ENCODE measurements at regions not wholly inside any gene's neighbourhood (a gene's known extent, or its start where the extent isn't known, plus 50 kb on each side); places are given as distances from the start of the nearest gene placed in this dataset.

DNA sequence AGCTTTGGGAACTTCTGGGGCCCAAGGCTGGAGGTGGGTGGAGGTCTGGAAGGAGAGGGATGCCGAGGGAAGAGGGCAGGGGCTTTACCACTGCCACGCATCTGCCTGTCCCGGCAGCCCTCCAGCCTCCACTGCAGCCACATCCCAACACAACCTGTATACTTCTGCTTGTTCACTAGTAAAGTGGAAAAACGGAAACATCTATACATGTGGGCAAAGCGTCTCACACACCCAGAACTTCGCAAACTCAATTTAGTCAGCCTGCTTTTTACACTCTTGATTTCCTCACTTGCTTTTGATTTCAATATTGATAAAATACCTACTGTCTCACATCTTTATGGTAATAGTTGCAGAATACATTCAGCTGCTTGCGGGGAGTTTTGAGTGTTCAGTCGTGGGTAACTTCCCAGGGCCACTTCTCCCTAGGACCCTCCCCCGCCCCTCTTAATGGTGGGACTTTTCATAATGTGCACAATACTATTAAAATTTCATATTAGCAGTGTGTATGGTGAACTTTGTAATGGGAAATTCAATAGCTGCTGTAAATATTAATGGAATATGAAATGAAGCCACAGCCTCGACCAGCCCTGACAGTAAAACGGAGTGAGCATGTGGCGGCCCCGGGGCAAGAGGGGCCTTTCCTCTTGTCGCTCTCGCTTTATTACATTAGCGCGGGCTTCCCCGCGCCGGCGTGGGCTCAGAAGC lies 85.2 kb downstream of the NR2F2 start:
- DNase-seq (ENCODE audit: low spot score) = no peak

DNA sequence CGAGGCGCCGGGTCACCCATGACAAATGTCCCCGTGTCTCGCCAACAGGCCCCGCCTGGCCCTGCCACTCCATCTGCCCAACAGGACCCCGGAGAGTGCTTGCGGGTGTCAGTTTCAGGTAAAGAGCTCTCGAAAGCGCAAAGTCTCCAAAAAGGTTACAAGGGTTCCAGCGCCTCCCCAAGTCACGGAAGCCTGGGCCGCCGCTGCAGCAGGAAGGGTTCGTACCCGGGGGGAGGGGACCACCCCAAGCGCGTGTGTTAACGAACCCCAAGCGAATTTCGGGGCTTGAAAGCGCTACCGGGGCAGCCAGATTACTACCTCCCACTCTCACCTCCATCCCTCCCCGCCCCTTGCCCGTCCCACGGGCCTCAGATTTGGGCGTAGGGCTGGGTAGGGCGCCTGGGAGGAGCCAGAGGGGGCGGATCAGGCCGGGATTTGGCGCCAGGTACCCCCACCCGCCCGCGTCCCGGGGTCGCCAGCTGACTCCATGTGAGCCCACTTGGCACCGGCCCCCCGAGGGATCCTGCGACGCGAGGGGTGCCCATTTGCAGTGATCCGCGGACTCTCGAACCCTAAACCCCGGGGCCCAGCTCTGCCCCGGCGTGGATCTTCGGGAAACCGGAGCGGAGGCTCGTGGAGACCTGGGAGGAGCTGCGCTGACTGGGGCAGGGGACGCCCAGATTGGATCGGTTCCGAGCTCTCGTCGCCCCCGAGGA lies 85.9 kb downstream of the NR2F2 start:
- no peak for DNase-seq (ENCODE audit: low spot score)

DNA sequence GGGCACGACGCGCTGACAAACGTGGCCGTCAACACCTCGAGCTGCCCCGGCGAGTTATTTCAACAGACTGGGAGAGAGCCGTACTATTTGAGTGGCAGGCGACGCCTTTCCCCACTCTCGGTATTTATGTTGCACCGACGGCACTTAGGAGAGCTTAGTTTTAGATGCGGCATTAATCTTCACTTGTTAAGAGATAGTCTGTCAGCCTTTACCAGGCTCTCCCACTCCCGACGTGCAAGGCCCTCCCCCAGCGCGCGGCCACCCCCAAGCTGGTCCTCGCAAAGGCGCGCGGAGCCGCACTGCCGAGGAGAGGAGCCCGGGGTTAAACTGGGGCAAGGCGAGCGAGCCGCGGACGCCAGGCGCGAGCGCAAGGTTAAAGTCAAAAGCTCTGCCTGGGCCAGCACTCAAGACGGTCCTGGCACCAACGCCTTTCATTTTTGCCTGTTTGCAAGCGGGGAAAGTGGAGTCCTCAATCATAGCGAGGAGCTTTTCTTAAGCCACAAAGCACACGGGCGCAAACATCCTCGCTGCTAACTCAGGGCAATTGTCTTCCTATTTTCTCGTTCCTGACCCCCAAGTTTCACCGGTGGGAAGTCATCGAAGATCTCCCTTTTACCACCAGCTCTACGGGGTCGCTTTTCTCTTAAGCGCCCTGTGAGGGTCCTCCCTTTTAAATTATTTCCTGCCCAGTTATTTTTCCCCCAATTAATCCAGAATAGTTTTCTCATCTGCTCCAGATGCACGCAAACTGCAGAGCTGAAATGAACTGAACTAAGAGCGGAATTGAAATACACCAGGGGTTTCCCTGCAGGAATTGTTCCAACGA lies 86.6 kb downstream of the NR2F2 start:
- no peak for DNase-seq (ENCODE audit: low spot score)

DNA sequence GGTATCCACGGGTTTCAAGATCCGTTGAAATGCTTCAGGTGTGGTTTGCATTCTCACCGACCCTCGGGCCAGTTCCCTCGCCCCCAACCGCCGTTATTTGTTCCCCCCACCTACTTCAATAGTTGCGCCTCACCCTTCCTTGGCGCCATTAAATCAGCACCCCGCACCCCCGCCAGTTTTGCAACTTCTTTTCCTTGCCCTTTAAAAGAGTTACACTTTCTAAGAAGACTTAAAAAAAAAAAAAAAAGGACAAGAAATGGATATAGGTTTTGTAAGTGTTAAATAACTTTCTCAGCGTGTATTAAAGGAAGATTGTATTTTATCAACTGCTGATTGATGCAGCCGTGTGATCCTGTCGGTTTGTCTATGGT lies 87.2 kb downstream of the NR2F2 start:
- DNase-seq (ENCODE audit: low spot score) = no peak

DNA sequence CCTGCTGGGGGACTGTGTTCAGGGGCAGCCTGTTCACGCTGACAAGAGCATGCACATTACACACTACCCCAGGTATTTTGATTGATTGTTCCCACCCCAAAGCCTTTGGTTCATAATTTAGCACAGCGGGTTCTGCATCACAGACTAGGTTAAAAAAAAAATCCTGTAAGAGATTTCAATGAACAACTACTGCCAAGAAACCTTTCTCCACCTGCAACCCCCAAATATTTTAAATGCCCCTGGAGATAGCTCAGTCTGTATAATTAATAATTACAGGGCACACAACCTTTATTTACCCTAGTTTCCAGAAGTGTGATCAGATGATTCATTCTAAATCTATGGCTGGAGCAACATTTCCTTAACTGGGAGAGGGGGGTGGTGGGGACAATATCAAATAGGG lies 87.6 kb downstream of the NR2F2 start:
- DNase-seq (ENCODE audit: low spot score) = no peak

DNA sequence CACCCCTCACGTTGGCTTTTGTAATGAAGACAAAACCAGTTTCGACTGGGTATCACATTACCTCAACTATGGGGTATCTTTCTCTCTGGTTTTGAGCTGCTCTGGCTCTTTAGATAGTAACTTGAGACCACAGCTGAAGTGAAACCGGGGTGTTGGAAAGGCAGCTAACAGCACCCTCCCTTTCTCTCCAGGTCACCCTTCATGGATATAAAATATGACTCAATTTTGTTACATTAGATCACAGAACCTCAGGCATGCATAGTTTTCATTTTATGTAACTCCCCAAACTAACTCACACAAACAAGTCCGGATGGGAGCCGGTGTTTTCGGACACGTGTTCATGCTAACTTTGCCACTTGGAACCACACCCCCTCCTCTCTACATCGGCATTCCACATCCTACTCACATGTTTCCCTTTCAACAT lies 90.7 kb downstream of the NR2F2 start:
- DNase-seq (ENCODE audit: low spot score) = peak; percentile 10

DNA sequence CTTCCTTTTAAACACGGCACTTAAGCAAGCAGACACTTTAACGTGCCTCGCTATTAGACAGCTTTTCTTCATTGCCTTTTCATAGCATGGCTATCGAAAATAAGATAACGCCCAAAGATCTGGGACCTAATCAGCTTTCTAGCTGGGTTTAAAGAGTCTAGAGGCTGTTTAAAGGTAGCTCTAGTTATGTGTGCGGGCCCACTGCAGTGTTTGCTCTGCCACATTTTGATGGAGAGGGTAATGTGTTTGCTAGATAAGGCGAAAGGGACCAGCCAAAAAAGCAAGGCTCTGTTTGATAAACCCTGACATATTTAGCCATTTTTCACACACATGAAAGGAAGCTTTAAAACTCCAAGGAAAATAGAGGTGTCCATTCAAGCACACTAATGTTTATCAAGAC lies 91.6 kb downstream of the NR2F2 start:
- DNase-seq (ENCODE audit: low spot score) = no peak

DNA sequence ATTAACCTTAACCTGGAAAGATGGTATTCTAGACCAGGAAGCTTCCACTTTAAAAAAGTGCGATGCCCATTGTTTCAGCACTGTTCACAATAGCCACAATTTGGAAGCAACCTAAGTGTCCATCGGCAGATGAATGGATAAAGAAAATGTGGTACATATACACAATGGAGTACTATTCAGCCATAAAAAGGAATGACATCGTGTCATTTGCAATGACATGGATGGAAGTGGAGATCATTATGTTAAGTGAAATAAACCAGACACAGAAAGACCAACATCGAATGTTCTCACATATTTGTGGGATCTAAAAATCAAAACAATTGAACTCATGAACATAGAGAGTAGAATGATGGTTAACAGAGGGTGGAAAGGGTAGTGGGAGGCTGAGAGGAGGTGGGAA lies 94.2 kb downstream of the NR2F2 start:
- DNase-seq (ENCODE audit: low spot score) = no peak

DNA sequence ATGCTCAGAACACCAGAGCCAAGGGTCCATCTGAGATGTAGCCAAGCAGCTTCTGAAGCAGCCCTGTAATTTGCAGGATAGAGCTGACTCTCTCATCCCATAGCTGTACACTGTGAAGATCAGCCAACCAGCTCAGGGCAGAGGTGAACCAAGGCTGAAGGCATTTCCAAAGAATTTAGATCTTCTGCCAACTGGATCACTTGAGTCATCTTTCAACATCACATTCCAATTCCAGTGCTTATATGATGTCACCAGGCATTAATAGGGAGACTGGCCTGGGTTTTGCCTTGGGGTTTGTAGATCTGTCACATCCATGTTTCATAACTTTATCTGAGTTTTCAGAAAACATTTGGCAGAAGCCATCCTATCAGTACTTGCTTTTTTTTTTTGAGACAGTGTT lies 98.2 kb downstream of the NR2F2 start:
- DNase-seq (ENCODE audit: low spot score) = peak; percentile 96

DNA sequence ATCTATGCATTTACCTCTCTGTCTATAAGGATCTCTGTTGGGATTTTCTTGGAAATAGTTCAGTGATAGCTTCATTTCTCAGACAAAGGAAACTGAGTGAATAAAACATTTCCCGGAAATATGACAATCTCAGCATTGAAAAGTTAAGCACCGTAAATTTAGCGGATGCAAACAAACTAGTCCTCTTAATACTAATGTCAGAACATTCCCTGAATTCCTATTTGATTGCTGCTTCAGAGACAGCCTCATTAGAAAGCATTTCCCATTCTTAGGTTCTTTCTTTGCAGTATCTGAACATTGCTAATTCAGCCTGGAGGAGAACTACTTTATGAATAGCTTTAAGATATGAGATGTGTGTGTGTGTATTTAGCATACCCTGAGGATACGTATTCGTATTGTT lies 101.3 kb downstream of the NR2F2 start:
- no peak for DNase-seq (ENCODE audit: low spot score)

DNA sequence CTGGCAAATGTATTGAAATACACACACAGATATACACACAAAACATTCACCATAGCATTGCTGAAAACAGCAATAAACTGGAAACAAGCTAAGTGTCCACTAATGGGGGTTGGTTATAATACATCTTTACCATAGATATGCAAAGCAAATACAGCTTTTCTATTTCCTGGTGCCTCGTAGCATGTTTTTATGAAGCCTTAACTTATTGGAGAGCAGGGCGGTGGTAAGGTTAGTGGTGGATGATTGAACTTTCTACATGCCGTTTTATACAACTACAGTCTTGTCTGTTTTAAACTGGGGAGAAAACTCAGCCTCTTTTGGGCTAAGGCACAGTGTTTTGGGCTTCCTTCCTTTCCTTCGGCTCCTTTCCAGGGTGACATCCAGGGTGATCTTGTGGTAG lies 104.5 kb downstream of the NR2F2 start:
- no peak for DNase-seq (ENCODE audit: low spot score)

DNA sequence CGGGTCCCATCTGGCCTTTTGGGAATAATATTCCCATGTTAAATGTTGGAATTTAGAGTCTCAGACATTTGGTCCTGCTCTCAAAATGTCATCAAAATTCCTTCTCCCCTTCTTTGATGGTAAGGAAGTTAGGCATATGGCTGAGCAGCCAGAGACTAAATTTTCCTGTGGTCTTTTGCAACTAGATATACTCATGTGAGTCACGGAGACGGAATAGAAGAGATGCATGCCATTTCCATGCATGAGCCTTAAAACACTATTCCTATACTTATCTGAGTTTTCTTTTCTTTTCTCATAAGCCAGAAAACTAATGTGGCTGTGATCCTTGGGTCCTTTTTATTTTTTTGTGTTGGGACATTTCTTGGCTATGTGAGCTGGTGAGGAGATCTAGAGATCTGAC lies 105.3 kb downstream of the NR2F2 start:
- no peak for DNase-seq (ENCODE audit: low spot score)

DNA sequence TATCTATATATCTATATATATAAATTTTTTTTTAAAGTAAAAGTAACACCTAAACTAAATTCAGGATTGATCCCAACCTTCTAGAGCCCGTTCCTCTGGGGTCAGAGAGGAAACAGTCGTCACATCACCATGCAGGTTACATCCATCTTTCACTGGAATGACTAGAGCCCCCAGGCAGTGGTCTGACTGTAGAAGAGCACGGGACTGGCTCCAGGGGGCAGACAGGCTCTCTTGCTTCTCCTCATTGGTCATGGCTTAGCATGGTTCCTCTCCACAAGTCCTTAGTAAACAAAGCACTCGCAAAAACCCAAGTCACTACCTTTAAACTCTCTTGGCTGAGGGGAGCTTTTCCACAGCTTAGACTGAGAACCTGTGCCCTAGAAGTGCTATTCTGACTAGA lies 110.5 kb downstream of the NR2F2 start:
- DNase-seq (ENCODE audit: low spot score) = no peak

DNA sequence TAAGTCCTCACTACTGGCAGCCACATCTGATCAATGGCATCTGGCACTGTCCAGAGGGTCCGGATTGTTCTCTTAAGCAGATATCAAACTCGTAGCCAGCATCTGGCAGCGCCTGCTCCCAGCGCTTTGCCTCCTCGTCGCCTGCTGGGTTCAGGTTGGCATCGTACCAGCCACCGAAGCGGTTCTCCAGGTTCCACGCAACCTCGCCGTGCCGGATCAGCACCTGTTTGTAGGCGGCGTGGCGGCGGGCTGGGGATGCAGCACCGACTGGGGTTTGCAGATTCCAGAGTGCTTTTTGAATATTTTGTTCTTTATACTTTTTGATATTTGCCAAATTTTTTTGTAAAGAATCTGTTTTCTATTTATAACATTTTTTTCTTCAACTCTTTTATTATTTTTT lies 111.6 kb downstream of the NR2F2 start:
- no peak for DNase-seq (ENCODE audit: low spot score)

DNA sequence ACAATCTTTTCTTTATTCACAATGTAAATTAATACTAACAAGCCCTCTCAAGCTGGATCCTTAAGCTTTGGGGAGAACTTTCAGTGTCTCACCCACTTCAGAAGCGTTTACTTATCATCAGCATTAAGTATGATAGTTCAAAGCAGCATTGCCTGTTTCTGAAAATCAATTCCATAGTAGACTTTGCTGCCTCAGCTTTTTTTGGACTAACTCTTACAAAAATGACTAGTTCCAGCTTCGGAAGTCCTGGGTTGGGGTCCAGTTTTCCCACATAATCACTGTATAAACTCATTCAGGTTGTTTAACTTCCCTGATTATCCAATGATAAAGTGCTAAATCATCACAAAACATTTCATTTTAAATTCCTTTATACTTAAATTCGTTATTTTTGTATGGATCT lies 114.4 kb downstream of the NR2F2 start:
- DNase-seq (ENCODE audit: low spot score) = no peak

DNA sequence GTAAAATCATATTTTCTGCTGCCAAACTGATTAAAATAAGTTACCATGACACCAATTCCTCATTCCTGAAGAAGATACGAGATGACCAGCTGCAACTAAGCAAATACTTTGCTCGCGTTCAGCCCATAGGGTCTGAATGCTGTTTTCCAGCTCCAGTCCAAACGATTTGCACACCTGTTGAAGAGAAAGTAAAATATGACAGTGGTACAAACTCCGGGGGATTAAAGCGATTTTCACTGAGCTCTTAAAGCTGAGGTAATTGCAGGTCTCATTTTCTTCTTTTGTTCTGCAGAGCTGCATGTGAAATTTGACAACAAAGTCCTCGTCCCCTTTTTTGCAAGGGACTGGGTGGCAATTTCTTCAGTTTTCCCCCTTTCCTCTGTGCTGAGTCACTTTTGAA lies 118.4 kb downstream of the NR2F2 start:
- no peak for DNase-seq (ENCODE audit: low spot score)

DNA sequence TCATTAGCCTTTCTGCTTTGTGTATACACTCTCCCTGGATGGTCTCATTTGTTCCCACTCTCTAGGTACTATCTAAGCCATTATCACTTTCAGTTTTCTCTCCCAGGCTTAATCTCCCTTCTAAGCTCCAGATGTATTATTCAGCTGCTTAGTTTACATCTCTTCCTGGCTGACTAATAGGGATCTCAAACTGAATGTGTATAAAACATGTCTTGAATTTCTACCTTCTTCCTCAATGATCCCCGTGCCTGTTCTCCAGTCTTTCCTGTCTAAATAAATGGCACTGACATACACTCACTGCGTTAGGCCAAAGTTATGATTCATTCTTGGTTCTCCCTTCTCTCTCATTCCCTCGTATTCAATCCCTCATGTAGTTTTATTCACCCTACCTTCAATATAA lies 127.3 kb downstream of the NR2F2 start:
- no peak for DNase-seq (ENCODE audit: low spot score)

DNA sequence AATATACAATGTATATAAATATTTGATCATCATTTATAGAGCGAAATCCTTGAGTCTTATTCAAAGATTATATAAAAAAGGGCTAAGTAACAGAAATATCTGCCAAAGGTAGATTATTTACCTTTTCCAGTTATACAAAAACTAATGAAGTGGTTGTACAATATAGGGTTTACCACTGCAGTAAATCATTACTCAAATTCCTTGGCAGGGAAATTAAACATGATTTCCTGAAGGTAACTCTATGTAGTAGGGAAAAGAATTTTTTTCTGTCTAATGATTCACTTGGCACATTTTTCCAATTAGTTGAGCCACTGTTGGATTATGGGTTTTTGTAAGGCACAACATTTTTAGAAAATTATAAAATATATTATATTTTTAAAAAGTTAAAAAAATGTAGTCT lies 129.6 kb downstream of the NR2F2 start:
- no peak for DNase-seq (ENCODE audit: low spot score)

DNA sequence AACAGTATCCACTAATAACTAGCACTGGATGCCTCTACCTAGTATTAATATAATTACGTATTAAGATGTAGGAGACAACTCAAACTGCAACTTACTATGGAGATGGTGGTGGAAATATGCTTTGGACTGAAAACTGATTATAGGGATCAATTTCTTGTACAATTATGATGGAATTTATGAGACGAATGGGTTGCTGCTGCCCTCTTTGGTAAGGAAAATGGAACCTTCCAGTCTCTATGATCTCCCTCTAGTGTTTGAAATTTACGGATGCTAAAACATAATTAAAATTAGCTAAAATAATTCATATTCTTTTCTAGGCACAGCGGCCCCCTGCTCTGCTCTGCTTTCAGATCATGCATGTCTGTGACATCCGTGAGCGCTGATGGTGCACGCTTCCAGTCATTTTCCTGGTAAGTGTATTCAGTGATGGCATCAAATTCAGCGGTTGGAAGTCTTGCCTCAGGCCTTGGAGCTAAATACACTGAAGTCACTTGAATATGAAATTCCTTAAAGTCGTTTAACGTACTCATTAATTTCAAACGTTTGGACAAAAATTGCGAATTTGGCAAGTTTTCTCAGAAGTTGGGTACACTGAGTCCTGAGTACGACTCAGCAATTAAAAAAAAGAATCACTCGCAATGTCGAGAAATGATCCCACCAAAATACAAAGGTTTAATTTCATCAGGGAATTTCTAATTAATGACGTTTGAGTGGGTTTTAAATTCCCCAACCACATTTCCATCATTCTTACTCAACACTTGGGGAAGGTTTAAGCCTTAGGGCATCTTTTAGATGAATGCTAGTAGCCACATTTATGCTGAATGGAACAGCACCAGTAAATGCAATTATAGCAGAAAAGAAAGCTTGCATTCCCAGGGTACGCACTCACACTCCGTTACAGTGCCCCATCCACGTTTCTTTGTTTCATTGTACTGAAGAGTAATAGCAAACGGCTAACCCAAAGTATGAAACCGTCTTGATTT lies 132.6 kb downstream of the NR2F2 start:
- DNase-seq (ENCODE audit: low spot score) = no peak

DNA sequence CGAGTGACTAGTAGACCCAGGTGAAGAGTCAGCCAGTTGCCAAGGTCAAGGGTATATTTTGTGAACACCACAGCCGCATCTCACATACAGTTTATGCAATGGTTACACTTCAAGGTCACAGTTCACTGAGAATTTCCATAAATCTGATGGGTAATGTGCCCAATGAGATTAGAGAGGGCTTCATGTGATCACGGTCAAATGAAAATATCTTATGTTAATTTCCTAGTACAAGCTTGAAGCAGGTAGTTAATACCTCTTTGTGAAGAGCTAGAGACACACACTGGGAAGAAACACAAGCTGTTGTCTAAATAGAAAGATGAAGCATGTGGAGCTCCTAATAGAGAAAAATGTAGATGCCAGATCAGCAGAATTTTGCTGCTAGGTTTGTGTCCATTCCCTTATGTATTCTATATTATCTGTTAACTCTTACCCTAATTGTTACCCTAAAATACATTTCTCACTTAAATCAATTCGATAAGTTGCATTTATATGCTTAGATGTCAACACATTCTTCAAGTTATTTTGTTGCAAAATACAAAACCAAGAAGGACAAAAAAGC lies 136.0 kb downstream of the NR2F2 start:
- no peak for DNase-seq (ENCODE audit: low spot score)

DNA sequence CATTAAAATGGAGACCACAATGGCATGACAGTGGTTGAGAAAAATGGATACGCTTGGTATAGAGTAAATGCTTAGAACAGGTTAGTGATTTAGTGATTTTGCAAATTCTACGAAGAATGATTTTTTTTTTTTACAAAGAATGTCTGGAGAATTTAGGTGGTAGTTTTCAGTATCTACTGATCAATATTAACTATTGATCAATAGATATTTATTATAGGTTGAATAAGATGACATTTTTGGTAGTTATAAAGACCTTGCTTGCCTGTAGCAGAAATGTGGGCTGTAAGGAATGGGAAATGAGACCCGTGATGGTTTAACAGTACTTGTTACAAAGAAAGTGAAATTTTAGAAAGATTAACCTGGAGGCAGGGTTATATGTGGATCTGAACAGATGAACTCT lies 137.5 kb downstream of the NR2F2 start:
- no peak for DNase-seq (ENCODE audit: low spot score)

Measured in A172 (cell line).